WTC11 (cell line): ENCODE measurements at regions not wholly inside any gene's neighbourhood (a gene's known extent, or its start where the extent isn't known, plus 50 kb on each side); places are given as distances from the start of the nearest gene placed in this dataset.

Source experiments
- ATAC-seq: fragments of 200-7000 bp; cut with Tn5 transposase; 2 replicates; pipeline ENCODE4 v1.10.0; 2021; ENCODE audit warnings: mild to moderate bottlenecking, moderate library complexity
- CTCF ChIA-PET: fragments of 300-600 bp; sonication (Branson Sonifier 250); formaldehyde crosslinking; loops from one replicate; lab custom pipeline; 2021; ENCODE audit warnings: antibody characterized with exemption; lab: Charles Lee
- POLR2A ChIA-PET: fragments of 350-600 bp; sonication (Branson Sonifier 250); formaldehyde crosslinking; loops from one replicate; lab custom pipeline; 2021; ENCODE audit warnings: antibody characterized with exemption; lab: Charles Lee
- DNase-seq: peaks from one replicate; pipeline ENCODE4 v3.0.0; 2021; ENCODE audit warnings: low spot score
- H3K27ac Mint-ChIP-seq: 2 replicates; pipeline ENCODE4 v1.8.0; 2021; ENCODE audit warnings: mixed read lengths
- H3K27me3 Mint-ChIP-seq: 2 replicates; pipeline ENCODE4 v1.8.0; 2021; ENCODE audit warnings: low read depth, mild to moderate bottlenecking, moderate library complexity, mixed read lengths
- H3K36me3 Mint-ChIP-seq: 2 replicates; pipeline ENCODE4 v1.8.0; 2021; ENCODE audit warnings: mixed read lengths
- H3K4me1 Mint-ChIP-seq: 2 replicates; pipeline ENCODE4 v1.8.0; 2022; ENCODE audit warnings: mixed read lengths
- H3K4me3 Mint-ChIP-seq: 2 replicates; pipeline ENCODE4 v1.8.0; 2021; ENCODE audit warnings: mild to moderate bottlenecking, moderate library complexity, mixed read lengths
- H3K9me3 Mint-ChIP-seq: 2 replicates; pipeline ENCODE4 v1.8.0; 2021; ENCODE audit warnings: mixed read lengths
- CBFB ChIP-seq: sonication (generic); formaldehyde crosslinking; IDR thresholded peaks from 2 replicates; pipeline ENCODE4 v1.8.1; 2022; ENCODE audit warnings: mild to moderate bottlenecking, low read depth, missing genetic modification reagents
- ESRRA ChIP-seq: sonication (generic); formaldehyde crosslinking; IDR thresholded peaks from 2 replicates; pipeline ENCODE4 v1.8.1; 2022; ENCODE audit warnings: mild to moderate bottlenecking, missing genetic modification reagents, borderline replicate concordance
- ETV6 ChIP-seq: sonication (generic); formaldehyde crosslinking; IDR thresholded peaks from 2 replicates; pipeline ENCODE4 v1.8.1; 2022; ENCODE audit warnings: mild to moderate bottlenecking, missing genetic modification reagents
- FOXJ3 ChIP-seq: sonication (generic); formaldehyde crosslinking; IDR thresholded peaks from 2 replicates; pipeline ENCODE4 v1.9.0; 2021; ENCODE audit warnings: missing genetic modification reagents, mild to moderate bottlenecking, borderline replicate concordance
- FOXP1 ChIP-seq: sonication (generic); formaldehyde crosslinking; IDR thresholded peaks from 2 replicates; pipeline ENCODE4 v1.8.0; 2022; ENCODE audit warnings: missing genetic modification reagents, mild to moderate bottlenecking, moderate library complexity, borderline replicate concordance
- HMGA2 ChIP-seq: fragments of 250-450 bp; sonication (Bioruptor Pico); IDR thresholded peaks from 2 replicates; pipeline ENCODE4 v1.4.0; 2021; ENCODE audit warnings: mild to moderate bottlenecking, moderate library complexity
- JUN ChIP-seq: sonication (generic); formaldehyde crosslinking; IDR thresholded peaks from 2 replicates; pipeline ENCODE4 v1.8.0; 2023; ENCODE audit warnings: mild to moderate bottlenecking, missing genetic modification reagents
- MYBL2 ChIP-seq: sonication (generic); formaldehyde crosslinking; IDR thresholded peaks from 2 replicates; pipeline ENCODE4 v1.8.1; 2023; ENCODE audit warnings: mild to moderate bottlenecking, moderate library complexity, missing genetic modification reagents
- PRRX2 ChIP-seq: fragments of 250-450 bp; sonication (Bioruptor Pico); IDR thresholded peaks from 2 replicates; pipeline ENCODE4 v1.8.0; 2021; ENCODE audit warnings: mild to moderate bottlenecking
- RORB ChIP-seq: fragments of 250-450 bp; sonication (Bioruptor Pico); IDR thresholded peaks from 2 replicates; pipeline ENCODE4 v1.9.0; 2021; ENCODE audit warnings: mild to moderate bottlenecking
- TCF7 ChIP-seq: sonication (generic); formaldehyde crosslinking; IDR thresholded peaks from 2 replicates; pipeline ENCODE4 v1.8.0; 2022; ENCODE audit warnings: mild to moderate bottlenecking, low read depth, missing genetic modification reagents, moderate library complexity
- ZNF121 ChIP-seq: sonication (generic); formaldehyde crosslinking; IDR thresholded peaks from 2 replicates; pipeline ENCODE4 v1.8.0; 2023; ENCODE audit warnings: missing genetic modification reagents
- ZNF219 ChIP-seq: sonication (generic); formaldehyde crosslinking; IDR thresholded peaks from 2 replicates; pipeline ENCODE4 v1.8.0; 2023; ENCODE audit warnings: missing genetic modification reagents, mild to moderate bottlenecking, borderline replicate concordance
- ZNF263 ChIP-seq: sonication (generic); formaldehyde crosslinking; IDR thresholded peaks from 2 replicates; pipeline ENCODE4 v1.8.1; 2022; ENCODE audit warnings: low read depth, mild to moderate bottlenecking, moderate library complexity, missing genetic modification reagents
- ZNF416 ChIP-seq: fragments of 250-450 bp; sonication (Bioruptor Pico); IDR thresholded peaks from 2 replicates; pipeline ENCODE4 v1.9.0; 2021; ENCODE audit warnings: mild to moderate bottlenecking, inconsistent platforms
- ZNF423 ChIP-seq: fragments of 250-450 bp; sonication (Bioruptor Pico); IDR thresholded peaks from 2 replicates; pipeline ENCODE4 v2.1.2; 2022; ENCODE audit warnings: mild to moderate bottlenecking, moderate library complexity
- ZNF671 ChIP-seq: fragments of 250-450 bp; sonication (Bioruptor Pico); IDR thresholded peaks from 2 replicates; pipeline ENCODE4 v1.8.0; 2021; ENCODE audit warnings: mild to moderate bottlenecking
- TF ChIP-seq, protein P1 (sequence below): sonication (generic); formaldehyde crosslinking; conservative IDR thresholded peaks from 2 replicates; pipeline ENCODE4 v1.8.1; 2022; ENCODE audit warnings: mild to moderate bottlenecking, missing genetic modification reagents
- TF ChIP-seq, protein P2 (sequence below): sonication (generic); formaldehyde crosslinking; IDR thresholded peaks from 2 replicates; pipeline ENCODE4 v1.8.1; 2023; ENCODE audit warnings: mild to moderate bottlenecking, missing genetic modification reagents
- TF ChIP-seq, protein P3 (sequence below): fragments of 200-600 bp; IDR thresholded peaks from 2 replicates; pipeline ENCODE4 v1.8.0; 2022; ENCODE audit warnings: antibody characterized with exemption
- TF ChIP-seq, protein P4 (sequence below): sonication (generic); formaldehyde crosslinking; IDR thresholded peaks from 2 replicates; pipeline ENCODE4 v1.8.1; 2022; ENCODE audit warnings: low read depth, mild to moderate bottlenecking, moderate library complexity, missing genetic modification reagents, borderline replicate concordance
- TF ChIP-seq, protein P5 (sequence below): fragments of 250-450 bp; sonication (Bioruptor Pico); IDR thresholded peaks from 2 replicates; pipeline ENCODE4 v1.9.0; 2021; ENCODE audit warnings: moderate library complexity, mild to moderate bottlenecking, inconsistent platforms, borderline replicate concordance

DNA sequence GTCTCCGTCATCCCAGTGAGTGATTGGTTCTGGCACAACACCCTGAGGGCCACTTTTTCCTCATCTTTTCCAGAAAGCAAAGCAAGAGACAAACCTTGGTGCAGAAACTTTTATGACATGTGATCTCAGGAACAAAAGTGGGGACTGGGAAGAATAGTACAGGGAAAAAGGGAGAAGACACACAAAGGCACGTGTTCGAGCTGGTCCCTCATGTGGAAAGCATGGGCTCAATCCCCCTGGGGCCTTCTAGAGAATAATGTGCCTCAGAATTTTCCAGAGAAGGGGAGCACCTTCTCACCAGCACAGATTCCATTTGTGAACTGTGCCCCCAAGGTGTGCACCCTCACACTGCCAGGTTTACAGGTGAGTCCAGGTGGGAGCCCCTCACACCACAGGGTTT is 312.6 kb downstream of the FBXO15 start:
- TF ChIP-seq CBFB (no peak), PRRX2 (CRISPR knock-in tag) (no peak), ZNF121 (no peak)
- TF ChIP-seq, protein P1, sequence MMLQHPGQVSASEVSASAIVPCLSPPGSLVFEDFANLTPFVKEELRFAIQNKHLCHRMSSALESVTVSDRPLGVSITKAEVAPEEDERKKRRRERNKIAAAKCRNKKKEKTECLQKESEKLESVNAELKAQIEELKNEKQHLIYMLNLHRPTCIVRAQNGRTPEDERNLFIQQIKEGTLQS (CRISPR knock-in tag), result no peak
- TF ChIP-seq, protein P2, sequence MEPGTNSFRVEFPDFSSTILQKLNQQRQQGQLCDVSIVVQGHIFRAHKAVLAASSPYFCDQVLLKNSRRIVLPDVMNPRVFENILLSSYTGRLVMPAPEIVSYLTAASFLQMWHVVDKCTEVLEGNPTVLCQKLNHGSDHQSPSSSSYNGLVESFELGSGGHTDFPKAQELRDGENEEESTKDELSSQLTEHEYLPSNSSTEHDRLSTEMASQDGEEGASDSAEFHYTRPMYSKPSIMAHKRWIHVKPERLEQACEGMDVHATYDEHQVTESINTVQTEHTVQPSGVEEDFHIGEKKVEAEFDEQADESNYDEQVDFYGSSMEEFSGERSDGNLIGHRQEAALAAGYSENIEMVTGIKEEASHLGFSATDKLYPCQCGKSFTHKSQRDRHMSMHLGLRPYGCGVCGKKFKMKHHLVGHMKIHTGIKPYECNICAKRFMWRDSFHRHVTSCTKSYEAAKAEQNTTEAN (CRISPR knock-in tag), result no peak
- H3K27me3 Mint-ChIP-seq, result no peaks in the 10 kb centered on the region; the same call in 1 of the 2 replicates
- CTCF ChIA-PET, result no interaction called here
- H3K27ac Mint-ChIP-seq, result no peak overlapping the region
- H3K36me3 Mint-ChIP-seq, result no peaks in the 10 kb centered on the region
- POLR2A ChIA-PET, result no interaction called here
- peaks cover 2% of the 10 kb centered on the region for H3K4me1 Mint-ChIP-seq
- DNase-seq (no peak), ATAC-seq (no peak)
- no peaks in the 10 kb centered on the region for H3K9me3 Mint-ChIP-seq
- H3K4me3 Mint-ChIP-seq, result no peak overlapping the region

DNA sequence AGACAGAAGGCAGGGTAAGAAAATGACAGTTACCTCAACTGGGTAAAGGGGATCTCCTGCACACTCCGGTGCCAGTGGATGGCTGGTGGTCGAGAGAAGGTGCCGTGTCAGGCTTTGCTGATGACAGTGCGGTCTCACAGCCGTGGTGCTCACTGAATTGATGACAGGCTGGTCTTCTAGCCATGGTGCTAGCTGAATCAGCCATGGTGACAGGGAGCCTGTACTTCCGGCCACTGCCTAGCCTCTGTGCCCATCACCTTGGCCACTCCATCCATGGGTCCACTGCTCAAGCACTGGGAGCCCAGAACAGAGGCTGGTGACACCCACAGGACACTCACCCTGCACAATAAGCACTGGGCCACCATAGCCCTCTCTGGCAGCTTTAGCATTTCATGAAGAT is 315.9 kb downstream of the FBXO15 start:
- no peaks in the 10 kb centered on the region for H3K9me3 Mint-ChIP-seq
- no peaks in the 10 kb centered on the region for H3K36me3 Mint-ChIP-seq
- DNase-seq (no peak), ATAC-seq (no peak)
- H3K27me3 Mint-ChIP-seq, result peaks cover 10% of the 10 kb centered on the region
- TF ChIP-seq RORB (CRISPR knock-in tag), result no peak
- TF ChIP-seq, protein P3, sequence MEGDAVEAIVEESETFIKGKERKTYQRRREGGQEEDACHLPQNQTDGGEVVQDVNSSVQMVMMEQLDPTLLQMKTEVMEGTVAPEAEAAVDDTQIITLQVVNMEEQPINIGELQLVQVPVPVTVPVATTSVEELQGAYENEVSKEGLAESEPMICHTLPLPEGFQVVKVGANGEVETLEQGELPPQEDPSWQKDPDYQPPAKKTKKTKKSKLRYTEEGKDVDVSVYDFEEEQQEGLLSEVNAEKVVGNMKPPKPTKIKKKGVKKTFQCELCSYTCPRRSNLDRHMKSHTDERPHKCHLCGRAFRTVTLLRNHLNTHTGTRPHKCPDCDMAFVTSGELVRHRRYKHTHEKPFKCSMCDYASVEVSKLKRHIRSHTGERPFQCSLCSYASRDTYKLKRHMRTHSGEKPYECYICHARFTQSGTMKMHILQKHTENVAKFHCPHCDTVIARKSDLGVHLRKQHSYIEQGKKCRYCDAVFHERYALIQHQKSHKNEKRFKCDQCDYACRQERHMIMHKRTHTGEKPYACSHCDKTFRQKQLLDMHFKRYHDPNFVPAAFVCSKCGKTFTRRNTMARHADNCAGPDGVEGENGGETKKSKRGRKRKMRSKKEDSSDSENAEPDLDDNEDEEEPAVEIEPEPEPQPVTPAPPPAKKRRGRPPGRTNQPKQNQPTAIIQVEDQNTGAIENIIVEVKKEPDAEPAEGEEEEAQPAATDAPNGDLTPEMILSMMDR, result no peak
- no peak for TF ChIP-seq MYBL2 (CRISPR knock-in tag)
- no peak for TF ChIP-seq HMGA2 (CRISPR knock-in tag)
- no peak for TF ChIP-seq ZNF671 (CRISPR knock-in tag)
- TF ChIP-seq, protein P4, sequence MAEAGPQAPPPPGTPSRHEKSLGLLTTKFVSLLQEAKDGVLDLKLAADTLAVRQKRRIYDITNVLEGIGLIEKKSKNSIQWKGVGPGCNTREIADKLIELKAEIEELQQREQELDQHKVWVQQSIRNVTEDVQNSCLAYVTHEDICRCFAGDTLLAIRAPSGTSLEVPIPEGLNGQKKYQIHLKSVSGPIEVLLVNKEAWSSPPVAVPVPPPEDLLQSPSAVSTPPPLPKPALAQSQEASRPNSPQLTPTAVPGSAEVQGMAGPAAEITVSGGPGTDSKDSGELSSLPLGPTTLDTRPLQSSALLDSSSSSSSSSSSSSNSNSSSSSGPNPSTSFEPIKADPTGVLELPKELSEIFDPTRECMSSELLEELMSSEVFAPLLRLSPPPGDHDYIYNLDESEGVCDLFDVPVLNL (CRISPR knock-in tag), result no peak
- TF ChIP-seq FOXP1 (CRISPR knock-in tag), result no peak
- peaks cover 4% of the 10 kb centered on the region for H3K4me1 Mint-ChIP-seq
- no peak overlapping the region for H3K4me3 Mint-ChIP-seq
- CTCF ChIA-PET, result no interaction called here
- H3K27ac Mint-ChIP-seq, result no peak overlapping the region
- POLR2A ChIA-PET, result no interaction called here

DNA sequence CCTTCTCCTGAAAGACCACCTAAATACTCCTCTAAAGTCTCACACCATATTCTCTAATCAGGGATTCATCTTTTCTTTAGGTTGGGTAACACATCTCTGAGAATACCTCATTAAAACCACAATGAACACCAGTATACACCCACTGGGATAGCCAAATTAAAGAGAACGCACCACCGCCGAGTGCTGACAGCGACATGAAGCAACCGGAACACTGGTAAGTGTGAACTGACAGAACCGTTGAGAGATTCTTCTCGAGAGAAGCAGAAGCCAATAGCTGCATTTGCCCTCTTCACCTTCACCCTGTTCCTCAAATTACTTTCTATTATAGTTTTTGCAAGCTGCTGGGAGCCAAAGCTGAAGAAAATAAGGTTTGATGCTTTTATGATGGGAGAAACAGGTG is 318.5 kb downstream of the FBXO15 start:
- POLR2A ChIA-PET, result no interaction called here
- no peaks in the 10 kb centered on the region for H3K36me3 Mint-ChIP-seq
- H3K4me1 Mint-ChIP-seq, result peaks cover 4% of the 10 kb centered on the region
- CTCF ChIA-PET, result no interaction called here
- H3K27me3 Mint-ChIP-seq, result peaks cover 10% of the 10 kb centered on the region
- H3K9me3 Mint-ChIP-seq, result no peaks in the 10 kb centered on the region
- TF ChIP-seq ZNF263 (no peak), ESRRA (CRISPR knock-in tag) (no peak), JUN (CRISPR knock-in tag) (no peak), MYBL2 (CRISPR knock-in tag) (no peak), TCF7 (CRISPR knock-in tag) (no peak), ZNF219 (no peak), ETV6 (CRISPR knock-in tag) (no peak), ZNF416 (CRISPR knock-in tag) (no peak), FOXJ3 (CRISPR knock-in tag) (no peak), ZNF423 (CRISPR knock-in tag) (no peak)
- TF ChIP-seq, protein P5, sequence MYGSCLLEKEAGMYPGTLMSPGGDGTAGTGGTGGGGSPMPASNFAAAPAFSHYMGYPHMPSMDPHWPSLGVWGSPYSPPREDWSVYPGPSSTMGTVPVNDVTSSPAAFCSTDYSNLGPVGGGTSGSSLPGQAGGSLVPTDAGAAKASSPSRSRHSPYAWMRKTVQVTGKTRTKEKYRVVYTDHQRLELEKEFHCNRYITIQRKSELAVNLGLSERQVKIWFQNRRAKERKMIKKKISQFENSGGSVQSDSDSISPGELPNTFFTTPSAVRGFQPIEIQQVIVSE (CRISPR knock-in tag), result no peak
- DNase-seq (no peak), ATAC-seq (no peak)
- no peak overlapping the region for H3K4me3 Mint-ChIP-seq
- H3K27ac Mint-ChIP-seq, result no peak overlapping the region
